HG03460 (cell line): ENCODE measurements at regions not wholly inside any gene's neighbourhood (a gene's known extent, or its start where the extent isn't known, plus 50 kb on each side); places are given as distances from the start of the nearest gene placed in this dataset.

Experiments used
- ATAC-seq: cut with Tn5 transposase; IDR thresholded peaks from one replicate; pipeline ENCODE4 v1.9.1; 2021; ENCODE audit not compliant: unreplicated experiment

- ATAC-seq, result no peak
Observed at GRCh38 chr3:178258121-178258520, 278.1 kb upstream of the KCNMB2 start.

GRCh38 chr3:178259703-178260102 is 276.5 kb upstream of the KCNMB2 start:
- no peak for ATAC-seq

- no peak for ATAC-seq
Observed at GRCh38 chr3:178260887-178261565, 275.2 kb upstream of the KCNMB2 start.

DNA sequence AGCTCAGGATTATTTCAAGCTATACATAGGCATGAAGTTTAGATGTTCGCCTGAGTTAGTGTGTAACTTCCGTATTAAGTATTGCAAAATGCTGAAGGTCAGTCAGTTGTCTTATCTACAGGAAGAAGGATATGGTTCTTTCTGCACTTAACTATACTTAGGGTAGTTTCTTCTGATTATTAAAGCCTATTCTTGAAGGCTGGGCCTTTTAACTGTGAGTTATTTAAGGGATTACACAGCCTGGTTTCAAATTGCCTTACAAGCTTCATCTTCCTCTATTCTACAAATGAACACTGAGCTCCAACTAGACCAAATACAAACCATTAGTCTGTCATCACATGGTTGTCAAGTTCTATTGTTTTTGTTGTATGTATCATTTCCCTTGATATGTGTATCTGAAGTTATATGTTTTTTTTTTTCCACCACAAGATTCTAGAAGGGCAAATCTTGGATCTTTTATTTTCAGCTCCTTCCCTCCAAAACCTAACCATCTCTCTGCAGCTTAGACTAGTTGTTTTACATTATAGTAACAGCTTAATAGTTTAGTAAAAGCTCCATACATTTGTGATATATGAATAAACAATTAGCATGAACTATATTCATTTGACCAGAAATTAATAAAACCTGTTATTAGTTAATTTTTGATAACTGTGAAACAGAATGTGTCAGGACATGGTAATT is 272.9 kb upstream of the KCNMB2 start:
- no peak for ATAC-seq

GRCh38 chr3:178267158-178267844 is 268.9 kb upstream of the KCNMB2 start:
- ATAC-seq, result no peak

- ATAC-seq, result no peak
Observed at GRCh38 chr3:178270838-178271237, 265.4 kb upstream of the KCNMB2 start.

GRCh38 chr3:178271740-178272387 is 264.4 kb upstream of the KCNMB2 start:
- ATAC-seq, result no peak

- ATAC-seq, result no peak
Observed at GRCh38 chr3:178272841-178273240, 263.4 kb upstream of the KCNMB2 start.

DNA sequence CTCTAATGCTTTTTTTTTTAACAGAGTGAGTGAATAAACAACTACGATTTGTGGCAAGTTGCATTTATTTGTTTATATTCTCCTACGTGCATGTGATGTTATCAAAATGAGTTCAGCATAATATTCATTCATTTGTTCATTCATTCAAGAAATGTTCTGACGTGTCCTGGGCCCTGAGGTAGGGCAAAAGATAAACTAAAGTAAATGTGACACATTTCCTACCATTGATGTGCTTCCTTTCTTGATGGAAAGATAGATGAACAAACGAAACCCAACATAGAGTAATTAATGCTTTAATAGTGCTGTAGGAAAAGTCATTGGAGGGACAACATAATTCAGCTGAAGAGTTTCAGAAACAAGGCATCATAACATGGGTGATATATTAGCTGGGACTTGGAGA is 261.5 kb upstream of the KCNMB2 start:
- no peak for ATAC-seq

GRCh38 chr3:178275311-178275710 is 260.9 kb upstream of the KCNMB2 start:
- ATAC-seq, result no peak

- ATAC-seq, result no peak
Observed at GRCh38 chr3:178275793-178276192, 260.4 kb upstream of the KCNMB2 start.

- no peak for ATAC-seq
Observed at GRCh38 chr3:178277605-178278004, 258.6 kb upstream of the KCNMB2 start.

- ATAC-seq, result no peak
Observed at GRCh38 chr3:178283561-178283960, 252.7 kb upstream of the KCNMB2 start.

- ATAC-seq, result no peak
Observed at GRCh38 chr3:178284181-178284580, 252.1 kb upstream of the KCNMB2 start.

- ATAC-seq, result no peak
Observed at GRCh38 chr3:178288074-178288473, 248.2 kb upstream of the KCNMB2 start.

DNA sequence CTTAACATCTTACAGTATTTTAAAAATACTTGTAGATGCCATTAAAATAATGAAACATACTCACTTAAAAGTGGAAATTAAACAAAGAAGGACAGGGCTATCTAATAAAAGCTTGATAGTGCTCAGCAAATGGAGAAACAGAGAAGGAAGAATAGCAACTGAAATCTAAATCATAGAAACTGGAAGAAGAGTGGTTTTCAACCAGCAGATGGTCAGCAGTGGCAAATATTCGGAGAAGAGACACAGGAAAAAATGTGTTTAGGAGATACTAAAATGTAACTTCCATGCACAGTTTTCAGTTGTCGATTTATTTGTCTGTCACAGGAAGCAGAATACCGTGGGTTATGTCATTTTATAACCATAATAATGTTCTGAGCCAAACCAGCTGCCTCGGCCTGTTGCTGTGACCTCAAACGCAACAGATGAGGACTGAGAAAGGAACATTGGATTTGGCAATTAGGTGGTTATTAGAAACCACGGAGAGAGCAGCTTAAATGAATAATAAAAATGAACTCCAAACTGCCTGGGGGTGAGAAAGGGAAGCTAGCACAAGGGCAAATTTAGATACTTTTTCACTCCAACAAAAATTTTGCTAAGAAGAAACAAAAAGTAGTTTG is 246.6 kb upstream of the KCNMB2 start:
- no peak for ATAC-seq

- no peak for ATAC-seq
Observed at GRCh38 chr3:178291574-178292370, 244.5 kb upstream of the KCNMB2 start.

GRCh38 chr3:178295292-178295912 is 240.8 kb upstream of the KCNMB2 start:
- no peak for ATAC-seq

DNA sequence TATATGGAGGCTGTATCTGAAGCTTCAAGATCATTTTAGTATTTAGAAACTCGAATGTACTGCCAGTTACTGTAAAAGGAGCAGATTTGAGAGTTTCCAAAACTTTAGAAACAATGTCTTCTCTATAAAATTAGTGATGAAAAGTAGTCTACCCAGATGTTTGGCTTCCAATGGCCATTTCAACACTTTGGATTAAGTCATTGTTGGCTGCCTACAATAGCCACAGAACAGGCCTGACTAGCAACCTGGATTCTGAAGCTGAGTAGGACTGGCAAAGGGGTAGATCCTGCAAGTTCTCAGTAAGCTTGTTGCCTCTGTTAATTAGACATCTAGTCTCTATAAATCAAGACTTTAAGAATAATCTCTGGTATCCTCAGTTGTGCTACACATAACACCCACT is 239.0 kb upstream of the KCNMB2 start:
- ATAC-seq, result no peak

- ATAC-seq, result no peak
Observed at GRCh38 chr3:178297740-178298139, 238.5 kb upstream of the KCNMB2 start.
